Nephron progenitor cell (in vitro differentiated cells): ENCODE measurements at regions not wholly inside any gene's neighbourhood (a gene's known extent, or its start where the extent isn't known, plus 50 kb on each side); places are given as distances from the start of the nearest gene placed in this dataset.
"Not testable (repeated sequence)": the region's sequence is repeated elsewhere in the genome, so short reads cannot be mapped to it uniquely, and the experiment has no call there.

Experiments used
- DNase-seq: peaks from one replicate; pipeline ENCODE4 v3.0.0; 2021
- H3K27ac Mint-ChIP-seq: 2 replicates; pipeline ENCODE4 v1.8.0; 2021; ENCODE audit warnings: mild to moderate bottlenecking, moderate library complexity, mixed read lengths
- H3K27me3 Mint-ChIP-seq: 2 replicates; pipeline ENCODE4 v1.8.0; 2021; ENCODE audit warnings: mild to moderate bottlenecking, low read depth, mixed read lengths; ENCODE audit not compliant: poor library complexity
- H3K36me3 Mint-ChIP-seq: 2 replicates; pipeline ENCODE4 v1.8.0; 2021; ENCODE audit warnings: low read depth, mixed read lengths
- H3K4me1 Mint-ChIP-seq: 2 replicates; pipeline ENCODE4 v1.8.0; 2021; ENCODE audit warnings: mixed read lengths
- H3K4me3 Mint-ChIP-seq: 2 replicates; pipeline ENCODE4 v1.8.0; 2021; ENCODE audit warnings: mild to moderate bottlenecking, moderate library complexity, mixed read lengths
- H3K9me3 Mint-ChIP-seq: 2 replicates; pipeline ENCODE4 v1.8.0; 2021; ENCODE audit warnings: mild to moderate bottlenecking, moderate library complexity, mixed read lengths
- CTCF ChIP-seq: fragments of 200-600 bp; sonication (generic); IDR thresholded peaks from 2 replicates; pipeline ENCODE4 v1.5.0; 2021; ENCODE audit warnings: antibody characterized with exemption

GRCh38 chr18:24613896-24614640, 153.6 kb downstream of the HRH4 start:
- Mint-ChIP-seq H3K4me1 (peaks cover 41% of the 10 kb centered on the region), H3K9me3 (peaks cover 14% of the 10 kb centered on the region), H3K4me3 (no peak overlapping the region), H3K36me3 (peaks cover 2% of the 10 kb centered on the region), H3K27me3 (peaks cover 9% of the 10 kb centered on the region), H3K27ac (no peak overlapping the region)
- TF ChIP-seq CTCF: no peak
- DNase-seq: no peak

- H3K9me3 Mint-ChIP-seq: peaks cover 11% of the 10 kb centered on the region
These were observed 156.2 kb downstream of the HRH4 start for GRCh38 chr18:24616653-24617052.

GRCh38 chr18:24624421-24624820, 164.0 kb downstream of the HRH4 start:
- peaks cover 16% of the 10 kb centered on the region for H3K4me1 Mint-ChIP-seq
- not testable (repeated sequence) for DNase-seq, H3K27me3 Mint-ChIP-seq, H3K4me3 Mint-ChIP-seq, H3K36me3 Mint-ChIP-seq, H3K27ac Mint-ChIP-seq, H3K9me3 Mint-ChIP-seq

More at GRCh38 chr18:24616653-24617052, 156.2 kb downstream of the HRH4 start:
- H3K27me3 Mint-ChIP-seq: peaks cover 9% of the 10 kb centered on the region
- no peak overlapping the region for H3K4me3 Mint-ChIP-seq
- H3K36me3 Mint-ChIP-seq: no peaks in the 10 kb centered on the region
- no peak overlapping the region for H3K27ac Mint-ChIP-seq
- DNase-seq: no peak
- peaks cover 26% of the 10 kb centered on the region for H3K4me1 Mint-ChIP-seq
- no peak for TF ChIP-seq CTCF

DNA sequence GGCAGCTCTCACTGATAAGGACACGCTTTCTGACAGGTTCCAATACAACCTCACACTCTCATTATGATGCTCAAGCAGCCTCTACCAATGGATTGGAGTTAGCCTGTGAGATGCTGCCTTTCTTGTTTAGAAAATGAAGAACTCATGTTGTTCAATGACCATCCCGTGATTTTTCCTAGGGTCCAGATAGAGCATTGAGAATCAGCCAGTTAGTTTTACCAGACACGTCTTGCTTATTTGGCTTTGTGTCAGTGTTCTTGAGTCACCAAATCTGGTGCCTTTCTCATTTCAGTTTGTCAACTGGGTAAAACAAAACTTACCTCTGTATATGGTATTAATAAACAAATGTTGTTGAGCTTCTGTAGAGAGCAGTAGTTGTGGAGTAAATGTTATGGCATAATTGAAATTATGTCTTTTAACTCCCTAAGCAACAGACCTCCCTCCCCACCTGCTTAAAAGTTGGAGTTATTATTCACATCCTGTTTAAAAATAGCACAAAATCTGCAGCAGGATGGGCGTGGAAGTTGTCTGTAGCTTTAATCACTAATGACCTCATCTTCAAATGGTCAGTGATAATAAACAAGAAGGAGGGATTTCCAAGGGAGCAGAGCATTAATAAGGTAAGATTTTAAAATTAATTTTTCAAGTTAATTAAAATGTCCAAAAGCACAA, 167.3 kb downstream of the HRH4 start:
- H3K27ac Mint-ChIP-seq: no peak overlapping the region
- H3K27me3 Mint-ChIP-seq: peaks cover 14% of the 10 kb centered on the region
- H3K9me3 Mint-ChIP-seq: no peaks in the 10 kb centered on the region
- H3K4me3 Mint-ChIP-seq: no peak overlapping the region
- TF ChIP-seq CTCF: no peak
- DNase-seq: no peak
- H3K4me1 Mint-ChIP-seq: peaks cover 47% of the 10 kb centered on the region
- no peaks in the 10 kb centered on the region for H3K36me3 Mint-ChIP-seq

- H3K9me3 Mint-ChIP-seq: no peaks in the 10 kb centered on the region
- peaks cover 18% of the 10 kb centered on the region for H3K27me3 Mint-ChIP-seq
- no peak overlapping the region for H3K4me3 Mint-ChIP-seq
- no peak for DNase-seq
- TF ChIP-seq CTCF: no peak
- H3K4me1 Mint-ChIP-seq: peaks cover 52% of the 10 kb centered on the region
- no peak overlapping the region for H3K27ac Mint-ChIP-seq
- H3K36me3 Mint-ChIP-seq: no peaks in the 10 kb centered on the region
These were observed 167.9 kb downstream of the HRH4 start for GRCh38 chr18:24628326-24628725.

GRCh38 chr18:24629921-24630320, 169.5 kb downstream of the HRH4 start:
- DNase-seq: no peak
- no peaks in the 10 kb centered on the region for H3K9me3 Mint-ChIP-seq
- H3K4me3 Mint-ChIP-seq: no peak overlapping the region
- no peaks in the 10 kb centered on the region for H3K36me3 Mint-ChIP-seq
- peaks cover 18% of the 10 kb centered on the region for H3K27me3 Mint-ChIP-seq
- peaks cover 53% of the 10 kb centered on the region for H3K4me1 Mint-ChIP-seq
- no peak for TF ChIP-seq CTCF
- no peak overlapping the region for H3K27ac Mint-ChIP-seq
